Esophagus squamous epithelium (tissue), 5 donors: ENCODE measurements at regions not wholly inside any gene's neighbourhood (a gene's known extent, or its start where the extent isn't known, plus 50 kb on each side); places are given as distances from the start of the nearest gene placed in this dataset.

Experiments used
- DNase-seq: peaks from one replicate; lab custom pipeline; 2025; lab: John Stamatoyannopoulos, UW
- H3K27ac ChIP-seq, 4 donors: fragments of 200-600 bp; sonication (generic); one replicate each; pipeline ENCODE4 v1.5.1; 2016 to 2019; ENCODE audit warnings: mild to moderate bottlenecking in 1 of 4
- H3K27me3 ChIP-seq, 4 donors: fragments of 200-600 bp; sonication (generic); 1 replicate in 3 of 4; 2 replicates in 1 of 4; pipeline versions ENCODE4 v1.5.1 to v1.6.0; 2017 to 2021; ENCODE audit warnings: antibody characterized with exemption in 1 of 4
- H3K36me3 ChIP-seq, 3 donors: fragments of 200-600 bp; sonication (generic); one replicate each; pipeline ENCODE4 v1.5.1; 2016 to 2019
- H3K4me1 ChIP-seq, 3 donors: fragments of 200-600 bp; sonication (generic); one replicate each; pipeline ENCODE4 v1.5.1; 2017 to 2019
- H3K4me3 ChIP-seq, 4 donors: fragments of 200-600 bp; sonication (generic); 1 replicate in 3 of 4; 2 replicates in 1 of 4; pipeline ENCODE4 v1.5.1; 2016 to 2019; ENCODE audit warnings: mild to moderate bottlenecking in 2 of 4, moderate library complexity in 1 of 4
- H3K9me3 ChIP-seq, 3 donors: fragments of 200-600 bp; sonication (generic); one replicate each; pipeline ENCODE4 v1.5.1; 2016 to 2019
- POLR2A ChIP-seq, 4 donors: fragments of 450-650 bp; IDR thresholded peaks; one replicate each; pipeline ENCODE4 v1.6.1; 2017; ENCODE audit warnings: antibody characterized with exemption in 4 of 4, mild to moderate bottlenecking in 4 of 4, moderate library complexity in 3 of 4
- WGBS, 2 donors: methylation state at CpG; one replicate each; pipeline ENCODE4 v1.1.5; 2018; 5-methylcytosine and 5-hydroxymethylcytosine counted together
- intact Hi-C: fragments of 100-400 bp; cut with DNase I; formaldehyde crosslinking; loops from one replicate; pipeline ENCODE4 v1.15.0; 2022
- TF ChIP-seq, protein P1 (sequence below), 6 experiments: fragments of 450-650 bp in 4 of 6; fragments of 200-600 bp in 2 of 6; sonication (generic) in 2 of 6; IDR thresholded peaks; one replicate each; pipeline ENCODE4 v1.5.1; 2016 to 2019; ENCODE audit warnings: antibody characterized with exemption in 6 of 6, mild to moderate bottlenecking in 4 of 6, moderate library complexity in 4 of 6
- donor health status: DM: yes; HTN: yes; CAD: no.

DNA sequence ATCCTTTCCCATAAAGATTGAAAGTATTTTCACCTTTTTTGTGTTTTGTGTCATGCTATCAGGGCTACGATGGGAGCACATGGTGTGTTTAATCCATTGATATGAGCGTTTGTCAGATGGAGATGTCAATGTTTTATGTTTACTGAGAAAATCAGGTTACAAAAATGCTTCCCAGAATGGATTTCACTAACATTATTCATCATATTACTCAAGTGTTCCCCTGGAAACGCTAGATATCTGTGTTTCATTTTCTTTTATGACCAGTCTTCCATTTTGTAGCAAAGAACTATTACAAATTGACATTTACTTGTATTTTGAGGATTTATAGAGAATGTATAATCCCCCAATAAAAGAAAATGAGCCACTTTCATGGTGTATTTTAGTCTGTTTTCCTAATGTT lies 293.5 kb upstream of the AKR1E2 start:
- H3K27ac ChIP-seq, result peak overlapping the region in 3 of 4 donors; percentile 7 to 32 (median 14)

DNA sequence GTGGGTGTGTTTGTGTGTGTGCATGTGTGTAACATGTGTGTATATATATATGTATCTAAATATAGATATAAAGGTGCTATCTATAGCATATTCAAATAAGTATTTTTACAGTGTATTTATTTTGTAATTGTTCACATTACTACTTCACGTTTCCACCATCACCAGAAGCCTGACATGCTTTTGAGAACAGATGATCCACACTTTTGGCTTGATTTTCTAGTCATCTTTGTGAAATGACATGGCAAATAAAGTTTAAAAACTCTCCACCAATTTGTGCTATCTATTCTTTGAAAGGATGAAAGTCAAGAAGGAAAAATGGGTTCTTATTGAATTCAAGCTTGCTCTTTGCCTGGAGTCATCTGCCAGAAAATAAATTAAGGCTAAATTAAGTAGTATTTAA lies 294.0 kb upstream of the AKR1E2 start:
- Histone ChIP-seq H3K27ac (peak overlapping the region in 3 of 4 donors; percentile 7 to 32 (median 14)), H3K27me3 (no peaks in the 10 kb centered on the region), H3K4me1 (peaks cover 0 to 15% (median 4%) of the 10 kb centered on the region in 3 donors), H3K36me3 (no peaks in the 10 kb centered on the region), H3K4me3 (no peak overlapping the region), H3K9me3 (no peaks in the 10 kb centered on the region)
- 59 to 63% methylated on average over 1 of the region's 1 CpG for WGBS, 2 donors
- no peak for DNase-seq
- TF ChIP-seq POLR2A (IDR thresholded peaks at IDR 0.05), result no peak
- TF ChIP-seq, protein P1, sequence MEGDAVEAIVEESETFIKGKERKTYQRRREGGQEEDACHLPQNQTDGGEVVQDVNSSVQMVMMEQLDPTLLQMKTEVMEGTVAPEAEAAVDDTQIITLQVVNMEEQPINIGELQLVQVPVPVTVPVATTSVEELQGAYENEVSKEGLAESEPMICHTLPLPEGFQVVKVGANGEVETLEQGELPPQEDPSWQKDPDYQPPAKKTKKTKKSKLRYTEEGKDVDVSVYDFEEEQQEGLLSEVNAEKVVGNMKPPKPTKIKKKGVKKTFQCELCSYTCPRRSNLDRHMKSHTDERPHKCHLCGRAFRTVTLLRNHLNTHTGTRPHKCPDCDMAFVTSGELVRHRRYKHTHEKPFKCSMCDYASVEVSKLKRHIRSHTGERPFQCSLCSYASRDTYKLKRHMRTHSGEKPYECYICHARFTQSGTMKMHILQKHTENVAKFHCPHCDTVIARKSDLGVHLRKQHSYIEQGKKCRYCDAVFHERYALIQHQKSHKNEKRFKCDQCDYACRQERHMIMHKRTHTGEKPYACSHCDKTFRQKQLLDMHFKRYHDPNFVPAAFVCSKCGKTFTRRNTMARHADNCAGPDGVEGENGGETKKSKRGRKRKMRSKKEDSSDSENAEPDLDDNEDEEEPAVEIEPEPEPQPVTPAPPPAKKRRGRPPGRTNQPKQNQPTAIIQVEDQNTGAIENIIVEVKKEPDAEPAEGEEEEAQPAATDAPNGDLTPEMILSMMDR (IDR thresholded peaks at IDR 0.05), result no peak
- intact Hi-C loops, result loop anchor here (10.0 kb wide), 1 partner anchor 233 kb away; no protein-coding TSS in a partner anchor

More for the DNA sequence above, 293.5 kb upstream of the AKR1E2 start:
- no peaks in the 10 kb centered on the region for H3K27me3 ChIP-seq
- H3K36me3 ChIP-seq, result no peaks in the 10 kb centered on the region
- no peak for DNase-seq
- H3K4me3 ChIP-seq, result no peak overlapping the region
- intact Hi-C loops, result loop anchor here (10.0 kb wide), 1 partner anchor 232 kb away; no protein-coding TSS in a partner anchor
- H3K9me3 ChIP-seq, result no peaks in the 10 kb centered on the region
- H3K4me1 ChIP-seq, result peaks cover 0 to 15% (median 4%) of the 10 kb centered on the region in 3 donors
- TF ChIP-seq POLR2A (IDR thresholded peaks at IDR 0.05), result no peak
- TF ChIP-seq, protein P1 (IDR thresholded peaks at IDR 0.05), result no peak
- WGBS, 2 donors, result 38 to 45% methylated on average over 3 of the region's 3 CpGs

DNA sequence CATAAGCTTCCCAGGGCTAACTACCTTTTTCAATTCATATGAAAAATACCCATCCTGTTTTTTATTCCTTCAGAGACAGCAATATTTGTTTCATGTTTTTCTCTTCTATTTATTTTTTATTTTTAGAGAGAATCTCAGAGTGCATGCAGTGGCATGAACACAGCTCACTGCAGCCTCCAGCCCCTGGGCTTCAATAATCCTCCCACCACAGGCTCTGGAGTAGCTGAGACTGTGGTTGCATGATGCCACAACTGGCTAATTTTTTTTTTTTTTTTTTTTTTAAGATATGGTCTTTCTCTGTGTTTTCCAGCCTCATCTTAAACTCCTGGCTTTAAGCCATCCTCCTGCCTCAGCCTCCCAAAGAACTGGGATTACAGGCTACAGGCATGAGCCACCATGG lies 296.7 kb upstream of the AKR1E2 start:
- H3K36me3 ChIP-seq, result no peaks in the 10 kb centered on the region
- no peak for DNase-seq
- no peak overlapping the region for H3K27ac ChIP-seq
- H3K4me1 ChIP-seq, result peaks cover 0 to 19% (median 4%) of the 10 kb centered on the region in 3 donors
- H3K4me3 ChIP-seq, result no peak overlapping the region
- H3K27me3 ChIP-seq, result no peaks in the 10 kb centered on the region
- H3K9me3 ChIP-seq, result no peaks in the 10 kb centered on the region
- intact Hi-C loops, result no loop called here
- TF ChIP-seq, protein P1 (IDR thresholded peaks at IDR 0.05), result no peak
- no peak for TF ChIP-seq POLR2A (IDR thresholded peaks at IDR 0.05)

DNA sequence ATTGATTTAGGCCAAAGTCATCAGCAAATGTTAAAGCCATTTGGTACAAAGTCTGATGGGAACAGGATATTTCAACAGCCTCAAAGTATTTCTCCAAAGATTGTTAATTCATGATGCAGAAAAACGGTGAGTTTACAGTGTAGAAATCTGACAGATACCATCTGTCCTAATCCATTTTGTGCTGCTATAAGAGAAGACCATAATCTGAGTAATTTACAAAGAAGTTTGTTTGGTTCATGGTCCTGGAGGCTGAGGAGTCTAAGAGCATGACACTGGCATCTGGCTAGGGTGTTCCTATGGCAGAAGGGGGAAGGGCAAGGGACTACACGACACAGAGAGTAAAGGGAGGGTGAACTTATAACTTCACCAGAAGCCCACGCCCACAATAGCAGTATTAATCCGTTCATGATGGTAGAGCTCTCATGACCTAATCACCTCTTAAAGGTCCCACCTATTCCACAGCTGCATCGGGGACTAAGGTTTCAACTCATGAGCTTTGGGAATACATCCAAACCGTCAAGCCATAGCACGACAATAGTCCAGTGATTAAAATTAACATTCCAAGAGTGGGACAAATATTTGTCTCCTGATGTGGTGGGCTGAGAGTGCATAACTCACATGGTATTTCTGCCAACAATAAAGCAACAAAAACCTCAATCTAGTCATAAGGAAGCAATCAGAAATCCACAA lies 298.6 kb upstream of the AKR1E2 start:
- Histone ChIP-seq H3K9me3 (no peaks in the 10 kb centered on the region), H3K4me3 (no peak overlapping the region), H3K27ac (peak overlapping the region in 1 of 4 donors; percentile 12), H3K36me3 (no peaks in the 10 kb centered on the region), H3K27me3 (no peaks in the 10 kb centered on the region), H3K4me1 (peaks cover 0 to 4% (median 0%) of the 10 kb centered on the region in 3 donors)
- TF ChIP-seq POLR2A (IDR thresholded peaks at IDR 0.05), result no peak
- TF ChIP-seq, protein P1 (IDR thresholded peaks at IDR 0.05), result no peak
- 63 to 69% methylated on average over 6 to 7 of the region's 7 CpGs for WGBS, 2 donors
- DNase-seq, result no peak
- intact Hi-C loops, result no loop called here

DNA sequence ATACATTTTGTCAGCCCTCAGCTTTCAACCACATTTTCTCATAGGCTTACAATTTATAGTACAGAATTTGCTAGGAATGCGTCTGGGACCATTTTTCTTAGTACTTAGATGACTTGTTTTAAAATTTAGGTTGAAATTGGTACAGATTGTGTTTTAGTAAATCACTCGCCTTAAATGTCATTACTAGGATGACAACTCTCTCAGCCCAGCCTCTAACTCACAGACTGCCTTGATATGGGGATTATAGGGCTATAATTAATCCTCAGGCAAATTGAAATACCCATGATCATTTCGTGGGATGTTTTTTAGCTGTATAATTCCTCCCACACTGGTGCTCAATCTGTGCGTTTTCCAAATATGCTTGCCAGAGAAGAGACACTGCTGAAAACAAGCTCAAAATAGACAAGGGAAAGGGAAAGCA lies 299.7 kb upstream of the AKR1E2 start:
- intact Hi-C loops, result no loop called here
- Histone ChIP-seq H3K4me3 (no peak overlapping the region), H3K27me3 (no peaks in the 10 kb centered on the region), H3K9me3 (no peaks in the 10 kb centered on the region), H3K27ac (peak overlapping the region in 2 of 4 donors; percentile 9 to 20), H3K36me3 (no peaks in the 10 kb centered on the region), H3K4me1 (peaks cover 0 to 4% (median 0%) of the 10 kb centered on the region in 3 donors)
- TF ChIP-seq, protein P1 (IDR thresholded peaks at IDR 0.05), result no peak
- TF ChIP-seq POLR2A (IDR thresholded peaks at IDR 0.05), result no peak
- 52 to 56% methylated on average over 4 of the region's 4 CpGs for WGBS, 2 donors
- no peak for DNase-seq
